GM04503 (cell line): ENCODE measurements at regions not wholly inside any gene's neighbourhood (a gene's known extent, or its start where the extent isn't known, plus 50 kb on each side); places are given as distances from the start of the nearest gene placed in this dataset.

Experiments used
- DNase-seq: peaks from one replicate; pipeline ENCODE4 v3.0.0-alpha.2; 2012; ENCODE audit warnings: low read depth

GRCh38 chr1:68551459-68551858, 54.6 kb upstream of the DEPDC1 start:
- no peak for DNase-seq

GRCh38 chr1:68558321-68559026, 61.6 kb upstream of the DEPDC1 start:
- DNase-seq: no peak

- no peak for DNase-seq
Observed at GRCh38 chr1:68565923-68566322, 69.0 kb upstream of the DEPDC1 start.

- DNase-seq: no peak
Observed at GRCh38 chr1:68570871-68571270, 74.0 kb upstream of the DEPDC1 start.

- DNase-seq: no peak
Observed at GRCh38 chr1:68571454-68572235, 74.8 kb upstream of the DEPDC1 start.

GRCh38 chr1:68585351-68585750, 88.5 kb upstream of the DEPDC1 start:
- no peak for DNase-seq

- DNase-seq: no peak
Observed at GRCh38 chr1:68586766-68587165, 89.9 kb upstream of the DEPDC1 start.

- no peak for DNase-seq
Observed at GRCh38 chr1:68588304-68588703, 91.4 kb upstream of the DEPDC1 start.

- DNase-seq: no peak
Observed at GRCh38 chr1:68590473-68590872, 93.6 kb upstream of the DEPDC1 start.

- no peak for DNase-seq
Observed at GRCh38 chr1:68594851-68595250, 98.0 kb upstream of the DEPDC1 start.

GRCh38 chr1:68600049-68600661, 103.3 kb upstream of the DEPDC1 start:
- no peak for DNase-seq

GRCh38 chr1:68608289-68608688, 111.4 kb upstream of the DEPDC1 start:
- no peak for DNase-seq

- DNase-seq: no peak
Observed at GRCh38 chr1:68615312-68615711, 118.4 kb upstream of the DEPDC1 start.

GRCh38 chr1:68617942-68618341, 121.1 kb upstream of the DEPDC1 start:
- no peak for DNase-seq

- no peak for DNase-seq
Observed at GRCh38 chr1:68620571-68620970, 123.7 kb upstream of the DEPDC1 start.

GRCh38 chr1:68623700-68624099, 126.8 kb upstream of the DEPDC1 start:
- DNase-seq: no peak

- DNase-seq: no peak
Observed at GRCh38 chr1:68624233-68624632, 127.4 kb upstream of the DEPDC1 start.

GRCh38 chr1:68625624-68626023, 128.7 kb upstream of the DEPDC1 start:
- DNase-seq: no peak

- no peak for DNase-seq
Observed at GRCh38 chr1:68633141-68633919, 136.4 kb upstream of the DEPDC1 start.

- no peak for DNase-seq
Observed at GRCh38 chr1:68644504-68644903, 147.6 kb upstream of the DEPDC1 start.

- no peak for DNase-seq
Observed at GRCh38 chr1:68651115-68651514, 154.2 kb upstream of the DEPDC1 start.

GRCh38 chr1:68653882-68654281, 157.0 kb upstream of the DEPDC1 start:
- no peak for DNase-seq
